HL-60 (cell line): ENCODE measurements at regions not wholly inside any gene's neighbourhood (a gene's known extent, or its start where the extent isn't known, plus 50 kb on each side); places are given as distances from the start of the nearest gene placed in this dataset.

ENCODE experiments used
- DNase-seq, 2 experiments: peaks; one replicate each; pipeline ENCODE4 v3.0.0-alpha.2; 2010 to 2020; ENCODE audit warnings: low read depth in 1 of 2, low spot score in 1 of 2
- H3K27ac ChIP-seq: fragments of 250-450 bp; sonication (Bioruptor Pico); replicated peaks from 2 replicates; pipeline ENCODE4 v1.5.1; 2020; ENCODE audit warnings: mild to moderate bottlenecking, moderate library complexity
- H3K27me3 ChIP-seq: fragments of 250-450 bp; sonication (Bioruptor Pico); 2 replicates; pipeline ENCODE4 v1.5.1; 2021; ENCODE audit warnings: mild to moderate bottlenecking, moderate library complexity; ENCODE audit not compliant: insufficient read depth, poor library complexity, severe bottlenecking
- H3K4me3 ChIP-seq: replicated peaks from 2 replicates; pipeline ENCODE4 v1.5.1; 2011; ENCODE audit warnings: mild to moderate bottlenecking, control low read depth, low read length; ENCODE audit not compliant: insufficient read depth
- CTCF ChIP-seq: IDR thresholded peaks from one replicate; pipeline ENCODE4 v1.5.1; 2011; ENCODE audit warnings: low read length, control low read depth, inconsistent platforms; ENCODE audit not compliant: insufficient read depth
- GABPA ChIP-seq: IDR thresholded peaks from 2 replicates; pipeline ENCODE4 v1.6.1; 2012; ENCODE audit warnings: low read depth
- POLR2AphosphoS5 ChIP-seq: IDR thresholded peaks from 2 replicates; pipeline ENCODE4 v1.6.1; 2012; ENCODE audit warnings: low read depth
- REST ChIP-seq: IDR thresholded peaks from 2 replicates; pipeline ENCODE4 v1.6.1; 2012; ENCODE audit warnings: low read depth; ENCODE audit not compliant: insufficient replicate concordance
- SPI1 ChIP-seq: IDR thresholded peaks from 2 replicates; pipeline ENCODE4 v1.6.1; 2012; ENCODE audit warnings: low read depth, mild to moderate bottlenecking, borderline replicate concordance

- TF ChIP-seq POLR2AphosphoS5 (no peak), REST (no peak), SPI1 (no peak), GABPA (no peak), CTCF (no peak)
These were observed 195.6 kb downstream of the ELAVL2 start for GRCh38 chr9:23630488-23630887.

GRCh38 chr9:23635276-23635675, 190.8 kb downstream of the ELAVL2 start:
- TF ChIP-seq POLR2AphosphoS5 (no peak), SPI1 (no peak), GABPA (no peak), REST (no peak), CTCF (no peak)
- no peak overlapping the region for H3K27ac ChIP-seq

More at GRCh38 chr9:23630488-23630887, 195.6 kb downstream of the ELAVL2 start:
- H3K27ac ChIP-seq: no peak overlapping the region
- H3K4me3 ChIP-seq: no peak overlapping the region
- no peaks in the 10 kb centered on the region for H3K27me3 ChIP-seq
- DNase-seq: no peak

GRCh38 chr9:23636199-23636598, 189.8 kb downstream of the ELAVL2 start:
- H3K27me3 ChIP-seq: no peaks in the 10 kb centered on the region
- DNase-seq: no peak
- no peak overlapping the region for H3K4me3 ChIP-seq
- TF ChIP-seq SPI1 (peak; percentile 9; the same call in 1 of the 2 replicates), POLR2AphosphoS5 (no peak)
- no peak overlapping the region for H3K27ac ChIP-seq

More at GRCh38 chr9:23635276-23635675, 190.8 kb downstream of the ELAVL2 start:
- no peak overlapping the region for H3K4me3 ChIP-seq
- no peak for DNase-seq
- no peaks in the 10 kb centered on the region for H3K27me3 ChIP-seq

- Histone ChIP-seq H3K27ac (no peak overlapping the region), H3K27me3 (no peaks in the 10 kb centered on the region), H3K4me3 (no peak overlapping the region)
- TF ChIP-seq GABPA: no peak
- TF ChIP-seq CTCF: no peak
- TF ChIP-seq REST: no peak
- TF ChIP-seq SPI1: no peak
- TF ChIP-seq POLR2AphosphoS5: no peak
- DNase-seq: no peak
These were observed 188.0 kb downstream of the ELAVL2 start for GRCh38 chr9:23638011-23638410.
